Liver (tissue), 8 donors: ENCODE measurements at regions not wholly inside any gene's neighbourhood (a gene's known extent, or its start where the extent isn't known, plus 50 kb on each side); places are given as distances from the start of the nearest gene placed in this dataset.

ENCODE experiments used
- DNase-seq: peaks from one replicate; pipeline ENCODE4 v3.0.0-alpha.2; 2017; ENCODE audit warnings: low spot score
- H3K27ac ChIP-seq, 2 donors: one replicate each; pipeline ENCODE4 v1.7.0; 2013; ENCODE audit warnings: inconsistent platforms in 2 of 2, low read length in 2 of 2, control low read depth in 1 of 2, low read depth in 1 of 2, mild to moderate bottlenecking in 1 of 2
- H3K27me3 ChIP-seq, 4 donors: one replicate each; pipeline versions ENCODE4 v1.6.1 to v1.7.0; 2013; ENCODE audit warnings: low read length in 3 of 4, inconsistent platforms in 1 of 4, mild to moderate bottlenecking in 1 of 4, moderate library complexity in 1 of 4; ENCODE audit not compliant: control insufficient read depth in 4 of 4, insufficient read depth in 4 of 4
- H3K36me3 ChIP-seq, 4 donors: one replicate each; pipeline versions ENCODE4 v1.6.1 to v1.7.0; 2013; ENCODE audit warnings: low read length in 3 of 4, mild to moderate bottlenecking in 3 of 4, low read depth in 1 of 4, moderate library complexity in 1 of 4; ENCODE audit not compliant: control insufficient read depth in 4 of 4, insufficient read depth in 3 of 4
- H3K4me1 ChIP-seq, 4 donors: one replicate each; pipeline versions ENCODE4 v1.6.1 to v1.7.0; 2013; ENCODE audit warnings: low read length in 3 of 4, mild to moderate bottlenecking in 3 of 4, moderate library complexity in 1 of 4; ENCODE audit not compliant: control insufficient read depth in 4 of 4, insufficient read depth in 4 of 4
- H3K4me3 ChIP-seq, 3 donors: one replicate each; pipeline versions ENCODE4 v1.6.1 to v1.7.0; 2013; ENCODE audit warnings: low read length in 3 of 3, control low read depth in 1 of 3, low read depth in 1 of 3, mild to moderate bottlenecking in 1 of 3
- H3K9ac ChIP-seq, 2 donors: one replicate each; pipeline ENCODE4 v1.7.0; 2013; ENCODE audit warnings: low read length in 2 of 2, mild to moderate bottlenecking in 2 of 2, moderate library complexity in 2 of 2, control low read depth in 1 of 2, low read depth in 1 of 2
- H3K9me3 ChIP-seq, 4 donors: one replicate each; pipeline versions ENCODE4 v1.6.1 to v1.7.0; 2013; ENCODE audit warnings: low read length in 3 of 4; ENCODE audit not compliant: control insufficient read depth in 4 of 4
- ATF3 ChIP-seq: IDR thresholded peaks from 2 replicates; pipeline ENCODE4 v1.6.1; 2016; ENCODE audit warnings: antibody characterized with exemption
- CTCF ChIP-seq: fragments of 150-350 bp; IDR thresholded peaks from 2 replicates; pipeline ENCODE4 v1.5.1; 2017; ENCODE audit warnings: improper control_type of control experiment, low read depth, low read length; ENCODE audit not compliant: missing input control
- EGR1 ChIP-seq, 2 donors: IDR thresholded peaks; 2 replicates each; pipeline ENCODE4 v1.6.1; 2016 to 2018; ENCODE audit warnings: antibody characterized with exemption in 2 of 2, low read depth in 2 of 2
- FOXA1 ChIP-seq: IDR thresholded peaks from 2 replicates; pipeline ENCODE4 v1.6.1; 2016; ENCODE audit warnings: antibody characterized with exemption
- FOXA2 ChIP-seq: IDR thresholded peaks from 2 replicates; pipeline ENCODE4 v1.6.1; 2016; ENCODE audit warnings: antibody characterized with exemption
- GABPA ChIP-seq, 2 donors: IDR thresholded peaks in 1 of 2; conservative IDR thresholded peaks in 1 of 2; 2 replicates each; pipeline ENCODE4 v1.6.1; 2016; ENCODE audit warnings: antibody characterized with exemption in 2 of 2, mild to moderate bottlenecking in 1 of 2, moderate library complexity in 1 of 2
- HNF4A ChIP-seq, 2 donors: conservative IDR thresholded peaks; 2 replicates each; pipeline ENCODE4 v1.6.1; 2016; ENCODE audit warnings: antibody characterized with exemption in 2 of 2, mild to moderate bottlenecking in 2 of 2
- HNF4G ChIP-seq: IDR thresholded peaks from 2 replicates; pipeline ENCODE4 v1.6.1; 2016; ENCODE audit warnings: antibody characterized with exemption
- JUND ChIP-seq, 2 donors: IDR thresholded peaks; 2 replicates each; pipeline ENCODE4 v1.6.1; 2016; ENCODE audit warnings: antibody characterized with exemption in 2 of 2
- MAX ChIP-seq: IDR thresholded peaks from 2 replicates; pipeline ENCODE4 v1.6.1; 2016; ENCODE audit warnings: antibody characterized with exemption
- NR2F2 ChIP-seq: IDR thresholded peaks from 2 replicates; pipeline ENCODE4 v1.6.1; 2016; ENCODE audit warnings: antibody characterized with exemption
- RAD21 ChIP-seq, 2 donors: IDR thresholded peaks; 2 replicates each; pipeline ENCODE4 v1.6.1; 2016; ENCODE audit warnings: antibody characterized with exemption in 2 of 2, mild to moderate bottlenecking in 2 of 2
- RXRA ChIP-seq, 2 donors: IDR thresholded peaks; 2 replicates each; pipeline ENCODE4 v1.6.1; 2017 to 2018; ENCODE audit warnings: antibody characterized with exemption in 2 of 2, mild to moderate bottlenecking in 1 of 2
- SP1 ChIP-seq: IDR thresholded peaks from 2 replicates; pipeline ENCODE4 v1.6.1; 2018; ENCODE audit warnings: antibody characterized with exemption, mild to moderate bottlenecking
- TAF1 ChIP-seq: conservative IDR thresholded peaks from 2 replicates; pipeline ENCODE4 v1.6.1; 2016; ENCODE audit warnings: antibody characterized with exemption, mild to moderate bottlenecking
- YY1 ChIP-seq: IDR thresholded peaks from 2 replicates; pipeline ENCODE4 v1.6.1; 2016; ENCODE audit warnings: antibody characterized with exemption, mild to moderate bottlenecking
- ZBTB33 ChIP-seq: IDR thresholded peaks from 2 replicates; pipeline ENCODE4 v1.6.1; 2016; ENCODE audit warnings: antibody characterized with exemption
- WGBS: extraction: QIAGEN DNeasy Blood & Tissue Kit; methylation state at CpG from one replicate; pipeline ENCODE4 v1.1.7; 2013; 5-methylcytosine and 5-hydroxymethylcytosine counted together
- donor health status: healthy.
- donor health status: healthy.
- donor health status: healthy.
- donor health status: healthy.
- donor health status: healthy.

- no peak overlapping the region for H3K27ac ChIP-seq
- peak overlapping the region in 1 of 2 donors; percentile 30 for H3K9ac ChIP-seq
- H3K27me3 ChIP-seq, result peaks cover 0 to 2% (median 0%) of the 10 kb centered on the region in 4 donors
- H3K4me3 ChIP-seq, result peak overlapping the region; percentile 65 to 90 (median 83)
- WGBS, result 10% methylated on average over 4 of the region's 4 CpGs
- H3K4me1 ChIP-seq, result peaks cover 0 to 16% (median 11%) of the 10 kb centered on the region in 4 donors
- no peak for DNase-seq
- TF ChIP-seq ATF3 (no peak), JUND (IDR thresholded peaks at IDR 0.05) (no peak), GABPA (IDR thresholded peaks at IDR 0.05 in 1 of 2, conservative IDR thresholded peaks at IDR 0.05 in 1 of 2) (no peak), FOXA2 (no peak), HNF4G (no peak), FOXA1 (no peak), HNF4A (conservative IDR thresholded peaks at IDR 0.05) (no peak), CTCF (no peak), SP1 (no peak), ZBTB33 (no peak), YY1 (no peak)
- H3K9me3 ChIP-seq, result no peaks in the 10 kb centered on the region
- no peaks in the 10 kb centered on the region for H3K36me3 ChIP-seq
Observed at GRCh38 chr16:72665701-72666100, 382.2 kb downstream of the ZFHX3 start.

GRCh38 chr16:72664509-72665408 lies 383.2 kb downstream of the ZFHX3 start:
- peaks cover 0 to 2% (median 0%) of the 10 kb centered on the region in 4 donors for H3K27me3 ChIP-seq
- H3K9me3 ChIP-seq, result no peaks in the 10 kb centered on the region
- H3K36me3 ChIP-seq, result no peaks in the 10 kb centered on the region
- H3K4me3 ChIP-seq, result peak overlapping the region; percentile 65 to 90 (median 83)
- peaks cover 0 to 16% (median 11%) of the 10 kb centered on the region in 4 donors for H3K4me1 ChIP-seq
- H3K9ac ChIP-seq, result peak overlapping the region; percentile 37 to 55
- under 1% methylated on average over 60 of the region's 60 CpGs for WGBS
- no peak overlapping the region for H3K27ac ChIP-seq
- peak; percentile 96 for DNase-seq
- TF ChIP-seq RXRA (IDR thresholded peaks at IDR 0.05), result peak in 1 of 2 donors; percentile 14
- TF ChIP-seq JUND (IDR thresholded peaks at IDR 0.05), result peak in 1 of 2 donors; percentile 9
- no peak for TF ChIP-seq CTCF
- TF ChIP-seq NR2F2, result no peak
- no peak for TF ChIP-seq MAX
- no peak for TF ChIP-seq FOXA1
- TF ChIP-seq TAF1, result no peak
- no peak for TF ChIP-seq YY1
- TF ChIP-seq GABPA (IDR thresholded peaks at IDR 0.05 in 1 of 2, conservative IDR thresholded peaks at IDR 0.05 in 1 of 2), result peak; percentile 87 to 95
- TF ChIP-seq ZBTB33, result no peak
- peak; percentile 76 for TF ChIP-seq SP1
- TF ChIP-seq HNF4A (conservative IDR thresholded peaks at IDR 0.05), result no peak
- TF ChIP-seq RAD21 (IDR thresholded peaks at IDR 0.05), result peak; percentile 44 to 49
- TF ChIP-seq FOXA2, result no peak
- no peak for TF ChIP-seq HNF4G
- TF ChIP-seq EGR1 (IDR thresholded peaks at IDR 0.05; ENCODE audit: low read depth in 2 of 2), result peak; percentile 76 to 88
